Embryonic facial prominence (tissue), 1 donor: ENCODE measurements at regions not wholly inside any gene's neighbourhood (a gene's known extent, or its start where the extent isn't known, plus 50 kb on each side); places are given as distances from the start of the nearest gene placed in this dataset.

ENCODE experiments used
- DNase-seq: peaks from one replicate; pipeline ENCODE4 v3.0.0-alpha.2; 2016; ENCODE audit errors: extremely low spot score

DNA sequence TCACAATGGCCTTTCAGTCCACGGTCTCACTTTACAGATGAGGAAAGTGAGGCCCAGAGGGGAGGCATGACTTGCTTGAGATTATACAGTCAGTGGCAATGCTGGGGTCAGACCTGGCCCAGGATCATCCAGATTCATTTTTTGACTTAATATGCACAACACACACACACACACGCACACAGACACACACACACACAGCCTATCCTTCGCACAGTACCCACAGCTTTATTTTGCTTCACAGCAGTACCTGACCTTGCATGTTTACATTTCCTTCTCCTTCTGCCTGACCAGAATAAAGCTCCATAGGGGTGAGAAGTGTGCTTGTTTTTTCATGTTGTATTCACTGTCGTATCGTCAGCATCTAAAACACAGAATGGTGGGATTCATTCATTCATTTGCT is 79.8 kb downstream of the VEGFA start:
- DNase-seq: no peak

DNA sequence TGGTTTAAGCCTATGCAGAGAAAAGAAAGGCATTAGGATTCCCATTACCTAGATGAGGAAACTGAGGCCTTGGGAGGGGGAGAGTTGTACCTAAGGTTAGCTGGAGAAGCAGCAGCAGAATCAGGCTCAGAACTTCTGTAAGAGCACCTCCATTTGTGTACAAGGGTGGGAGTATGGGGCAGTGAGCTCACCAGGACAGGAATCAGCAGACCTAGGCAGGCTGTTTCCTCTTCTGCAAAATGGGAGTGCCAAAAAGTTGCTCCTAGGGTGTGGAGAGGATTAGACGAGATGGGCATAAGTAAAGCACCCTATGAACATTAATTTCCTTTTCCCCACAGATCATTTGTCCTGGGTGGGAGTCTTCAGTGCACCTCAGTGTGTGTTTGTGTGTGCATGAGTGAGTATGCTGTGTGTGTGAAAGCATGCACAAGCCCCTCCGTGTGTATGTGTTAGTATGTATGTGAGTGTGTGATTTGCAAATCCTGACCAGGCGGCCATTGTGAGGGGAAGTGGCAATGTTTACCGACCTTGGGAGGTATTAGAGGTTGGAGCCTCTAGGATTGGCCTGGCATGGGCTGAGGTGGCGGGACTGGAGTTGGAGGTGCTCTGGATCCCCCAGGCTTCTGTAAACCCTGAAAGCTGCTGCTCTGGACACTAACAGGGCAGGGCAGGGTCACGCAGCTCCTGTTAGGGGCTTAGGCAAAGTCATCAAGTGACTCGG is 78.8 kb downstream of the VEGFA start:
- no peak for DNase-seq

DNA sequence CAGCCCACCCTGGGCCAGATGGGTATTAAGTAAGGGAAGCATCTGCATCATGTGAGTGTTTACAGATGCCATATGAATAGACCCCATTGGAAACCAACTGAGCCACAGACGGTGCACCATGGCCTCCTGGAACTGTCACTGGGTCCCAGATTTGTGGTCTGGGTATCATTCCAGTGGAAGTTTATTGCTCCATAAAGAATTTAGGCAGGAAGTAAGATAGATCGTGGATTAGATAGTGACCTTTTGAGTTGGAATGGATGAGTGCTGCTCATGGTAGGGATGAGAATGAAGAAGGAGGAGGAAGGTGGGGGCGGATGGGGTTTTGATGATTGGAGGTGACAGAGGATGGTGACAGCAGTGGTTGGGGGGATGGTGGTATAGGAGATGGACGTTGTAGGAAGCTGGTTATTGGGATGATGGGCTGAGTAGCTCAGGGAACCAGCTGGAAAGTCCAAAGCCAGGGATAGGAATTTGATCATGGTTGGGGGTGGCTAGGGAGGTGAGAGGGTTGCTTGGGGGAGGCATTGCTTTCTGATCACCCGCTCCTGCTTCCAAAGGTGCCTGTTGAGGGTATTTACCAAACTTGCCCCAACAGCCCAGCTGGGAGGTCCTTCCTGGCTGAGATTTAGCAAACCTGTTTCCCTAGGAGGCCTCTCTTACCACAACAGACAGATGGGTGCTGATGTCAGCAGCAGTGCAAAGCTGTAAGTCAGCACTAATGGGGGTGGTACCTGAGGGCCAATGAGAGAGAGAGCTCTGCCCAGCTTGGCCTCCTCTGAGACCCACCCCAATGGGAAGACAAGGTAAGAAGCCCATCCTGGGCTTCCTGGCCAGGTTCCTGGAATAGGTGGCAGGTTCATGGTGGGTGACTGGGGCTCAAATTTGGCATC is 78.0 kb downstream of the VEGFA start:
- no peak for DNase-seq

DNA sequence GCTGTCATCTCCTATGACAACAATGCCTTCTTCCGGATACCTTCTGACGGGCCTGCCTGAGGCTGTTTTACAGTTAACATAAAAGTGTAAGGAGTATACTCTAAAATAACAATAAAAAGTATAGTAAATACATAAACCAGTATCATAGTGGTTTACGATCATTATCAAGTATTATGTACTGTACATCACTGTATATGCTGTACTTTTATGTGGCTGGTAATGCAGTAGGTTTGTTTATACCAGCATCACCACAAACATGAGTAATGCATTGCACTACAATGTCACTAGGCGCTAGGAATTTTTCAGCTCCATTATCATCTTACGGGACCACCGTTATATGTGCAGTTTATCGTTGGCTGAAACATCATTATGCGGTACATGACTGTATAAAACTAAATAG is 76.5 kb downstream of the VEGFA start:
- no peak for DNase-seq

DNA sequence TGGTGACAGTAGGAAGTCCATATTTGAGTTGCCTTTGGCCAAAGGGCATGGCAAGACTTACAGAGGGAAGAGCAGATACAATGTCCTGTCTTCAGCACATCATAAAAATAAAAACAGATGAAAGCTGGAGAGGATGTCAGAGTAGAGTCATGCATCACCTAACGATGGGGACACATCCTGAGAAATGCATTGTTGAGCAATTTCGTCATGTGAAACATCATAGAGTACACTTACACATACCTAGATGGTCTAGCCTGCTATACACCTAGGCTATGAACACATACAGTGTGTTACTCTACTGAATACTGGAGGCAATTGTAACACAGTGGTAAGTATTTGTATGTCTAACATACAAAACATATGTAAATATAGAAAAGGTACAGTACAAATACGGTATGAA is 75.6 kb downstream of the VEGFA start:
- DNase-seq: no peak

DNA sequence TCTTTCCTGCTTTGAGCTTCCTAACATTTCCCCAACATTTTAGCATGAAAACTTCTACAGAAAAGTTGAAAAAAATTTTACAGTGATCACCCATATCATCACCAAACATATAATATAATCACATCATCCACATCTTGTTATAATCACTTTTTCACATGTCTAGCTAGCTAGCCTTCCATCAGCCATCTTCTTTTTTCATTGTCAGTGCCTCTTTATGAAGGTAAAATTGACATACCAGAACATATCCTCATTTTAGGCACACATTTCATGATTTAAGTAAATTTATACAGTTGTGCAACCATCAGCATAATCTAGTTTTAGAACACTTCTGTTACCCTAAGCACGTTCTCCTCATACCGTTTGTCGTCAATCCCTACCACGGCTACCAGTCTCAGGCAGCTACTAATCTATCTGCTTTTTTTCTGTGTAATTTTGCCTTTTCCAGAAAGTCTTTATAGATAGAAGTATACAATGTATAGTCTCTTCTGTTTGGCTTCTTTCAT is 73.7 kb downstream of the VEGFA start:
- DNase-seq: no peak

DNA sequence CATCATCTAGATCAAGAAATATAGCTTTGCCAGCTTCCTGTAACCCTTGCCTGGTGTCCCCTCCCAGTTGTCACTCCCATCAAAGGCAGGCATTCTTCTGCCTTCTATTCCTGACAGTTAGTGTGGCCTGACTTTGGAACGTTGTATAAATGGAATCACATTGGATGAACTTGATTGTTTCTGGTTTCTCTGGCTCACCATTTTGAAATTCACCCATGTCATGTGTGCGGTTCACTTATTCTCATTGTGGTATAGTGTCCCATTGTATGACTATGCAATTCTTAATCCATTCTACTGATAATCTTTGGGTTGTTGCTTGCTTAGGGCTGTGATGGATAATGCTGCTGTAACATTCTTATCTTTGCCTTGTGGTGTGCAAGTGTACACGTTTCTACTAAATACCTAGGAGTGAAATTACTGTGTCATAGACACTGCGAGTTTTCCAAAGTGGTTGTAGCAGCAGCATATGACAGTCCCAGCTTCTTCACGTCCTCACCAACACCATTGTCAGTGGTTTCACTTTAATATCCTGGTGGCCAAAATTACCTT is 73.2 kb downstream of the VEGFA start:
- no peak for DNase-seq

DNA sequence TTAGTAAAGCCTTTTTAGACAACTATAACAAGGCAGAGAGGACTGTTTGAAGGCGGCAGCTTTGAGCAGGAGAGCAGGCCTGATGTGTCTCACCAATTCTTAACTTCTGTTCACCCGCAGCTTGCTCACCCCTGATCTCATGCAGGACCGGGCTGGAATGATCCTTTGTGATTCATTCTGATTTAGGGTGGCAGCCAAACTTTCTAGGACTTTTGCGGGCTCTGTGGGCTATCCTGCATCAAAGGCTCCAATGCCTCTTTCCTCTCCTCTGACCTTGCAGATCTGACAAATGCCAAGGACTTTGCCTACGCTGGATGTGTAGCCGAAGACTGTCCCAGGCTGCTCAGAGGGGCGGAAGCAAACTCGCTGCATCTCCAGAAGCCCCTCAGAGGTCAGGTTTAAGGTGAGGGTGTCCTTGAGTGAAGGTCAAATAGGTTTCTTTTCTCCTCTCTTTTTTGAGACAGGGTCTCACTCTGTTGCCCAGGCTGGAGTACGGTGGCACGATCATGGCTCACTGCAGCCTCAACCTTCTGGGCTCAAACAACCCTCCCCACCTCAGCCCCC is 72.3 kb downstream of the VEGFA start:
- no peak for DNase-seq

DNA sequence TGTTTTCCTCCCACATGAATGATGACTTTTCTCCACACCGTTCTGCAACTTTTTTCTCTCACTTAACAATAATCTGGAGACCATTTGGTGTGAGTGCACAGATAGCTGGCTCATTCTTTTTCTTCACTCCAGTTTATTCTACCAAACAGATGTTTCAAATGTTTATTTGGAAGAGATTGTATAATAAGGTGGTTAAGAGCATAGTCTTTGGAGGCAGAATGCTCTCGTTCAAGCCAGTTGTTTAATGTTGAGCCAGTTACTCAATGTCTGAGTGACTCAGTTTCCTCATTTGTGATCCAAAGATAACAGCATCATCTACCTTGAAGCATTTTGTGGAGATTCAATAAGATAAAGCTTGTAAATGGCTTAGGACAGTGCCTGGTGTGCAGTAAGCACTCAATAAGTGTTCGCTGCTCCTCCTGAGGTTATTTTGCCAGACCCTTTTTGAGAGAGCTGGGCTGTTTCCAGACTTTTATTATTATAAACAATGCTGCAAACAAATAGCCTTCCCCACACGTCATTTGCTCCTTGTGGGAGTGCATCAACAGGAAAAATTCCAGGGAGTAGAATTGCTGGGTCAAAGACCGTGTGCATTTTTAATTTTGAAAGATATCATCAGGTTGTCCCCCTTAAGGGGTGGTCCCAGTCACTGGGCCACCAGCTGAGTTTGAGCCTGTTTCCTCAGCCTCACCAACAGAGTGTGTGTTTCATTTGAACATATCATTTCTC is 70.6 kb downstream of the VEGFA start:
- no peak for DNase-seq

DNA sequence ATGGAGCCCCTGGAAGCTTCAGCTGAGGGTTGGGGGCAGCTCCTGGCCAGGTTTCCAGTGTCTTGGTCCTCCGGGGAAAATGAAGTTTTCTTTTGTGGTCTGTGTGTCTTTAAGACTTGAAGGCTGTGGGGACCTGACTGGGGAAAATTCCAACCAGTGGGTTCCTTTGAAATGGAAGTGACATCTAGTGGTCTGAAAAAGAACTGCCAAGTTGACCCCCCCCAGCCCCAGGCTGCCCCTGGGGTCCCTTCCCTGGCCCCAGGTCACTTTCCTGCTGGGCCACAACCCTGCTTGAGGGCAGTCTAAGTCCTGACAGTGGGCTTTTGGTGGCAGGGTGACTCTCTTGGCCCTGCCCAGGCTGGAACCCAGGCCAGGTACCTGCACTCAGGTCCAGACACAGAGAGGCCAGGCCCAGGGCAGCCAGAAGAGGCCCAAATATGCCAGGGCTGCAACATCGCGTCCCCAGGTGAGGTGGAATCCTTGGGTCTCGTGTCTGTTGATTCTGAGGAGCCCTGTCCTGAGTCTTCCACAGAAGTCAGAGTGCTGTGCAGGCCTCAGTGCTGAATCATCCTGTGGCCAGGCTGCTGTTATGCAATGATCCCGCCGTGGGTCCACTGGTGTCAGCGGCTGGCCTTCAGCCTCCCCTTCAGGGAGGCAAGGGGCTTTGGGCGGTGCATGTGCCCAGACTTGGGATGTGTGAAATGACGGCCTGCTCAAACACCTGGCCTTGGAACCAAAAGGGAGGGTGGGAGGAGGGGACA is 68.4 kb downstream of the VEGFA start:
- no peak for DNase-seq

DNA sequence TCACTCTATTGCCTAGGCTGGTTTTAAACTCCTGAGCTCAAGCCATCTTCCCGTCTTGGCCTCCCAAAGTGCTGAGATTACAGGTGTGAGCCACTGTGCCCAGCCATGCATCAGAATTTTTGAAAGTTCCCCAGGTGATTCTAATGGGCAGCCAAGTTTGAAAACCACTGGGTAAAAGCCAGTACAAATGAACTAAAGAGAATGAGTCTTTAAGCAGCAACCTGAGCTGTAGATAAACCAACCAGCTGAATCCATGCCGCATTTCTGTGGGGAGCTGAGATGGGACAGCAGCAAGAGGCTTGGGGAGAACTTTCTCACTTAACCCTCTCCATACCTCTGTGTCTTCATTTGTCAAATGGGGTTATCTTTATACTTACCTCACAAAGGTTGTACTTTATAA is 67.5 kb downstream of the VEGFA start:
- DNase-seq: no peak

DNA sequence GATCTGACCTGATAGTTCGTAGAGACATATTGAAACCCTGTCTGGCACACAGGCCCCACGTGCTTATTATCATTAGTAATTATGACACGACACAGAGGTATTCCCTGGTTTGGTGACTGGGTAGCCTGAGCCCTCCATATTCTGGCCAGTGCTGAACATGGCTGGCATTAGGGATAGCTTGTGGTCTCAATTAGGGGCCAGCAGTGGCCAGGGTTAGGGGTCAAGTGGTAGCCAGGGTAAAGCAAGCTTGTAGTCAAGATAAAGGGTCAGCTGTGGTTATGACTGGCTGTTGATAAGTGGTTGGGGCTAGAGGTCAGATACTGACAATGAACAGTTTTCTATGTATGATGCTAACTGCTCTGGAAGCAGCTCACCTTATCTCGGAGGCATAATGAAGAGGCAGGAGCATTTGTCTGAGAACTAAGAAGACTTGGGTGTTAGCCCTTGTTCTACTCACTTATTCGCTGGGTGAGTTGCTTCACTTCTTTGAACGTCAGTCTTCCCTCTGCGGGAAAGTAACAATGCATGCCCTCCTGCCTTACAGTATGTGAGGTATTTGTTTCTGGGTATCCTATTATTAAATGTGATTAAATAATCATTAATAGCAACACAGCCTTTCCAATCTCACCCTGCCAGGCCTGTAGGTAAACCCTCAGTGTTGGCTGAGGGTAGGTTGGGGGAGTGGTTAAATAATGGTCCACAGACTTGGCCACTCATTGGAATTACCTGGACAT is 66.7 kb downstream of the VEGFA start:
- DNase-seq: no peak
